Endothelial cell of hepatic sinusoid (primary cell): ENCODE measurements at regions not wholly inside any gene's neighbourhood (a gene's known extent, or its start where the extent isn't known, plus 50 kb on each side); places are given as distances from the start of the nearest gene placed in this dataset.

Experiments used
- in situ Hi-C: cut with HindIII; loops from 2 replicates; pipeline ENCODE4 v1.10.0; 2017; ENCODE audit warnings: low sequenced_read_pairs

GRCh38 chr2:66929632-66930338, 467.3 kb upstream of the ETAA1 start:
- in situ Hi-C loops = no loop called here

GRCh38 chr2:66930339-66931220, 466.6 kb upstream of the ETAA1 start:
- in situ Hi-C loops = no loop called here

- in situ Hi-C loops = no loop called here
These were observed 458.6 kb upstream of the ETAA1 start for GRCh38 chr2:66938471-66938967.

GRCh38 chr2:66940080-66940479, 457.1 kb upstream of the ETAA1 start:
- in situ Hi-C loops = no loop called here

- in situ Hi-C loops = no loop called here
These were observed 448.9 kb upstream of the ETAA1 start for GRCh38 chr2:66948234-66948633.

- in situ Hi-C loops = loop anchor here (5.0 kb wide), 1 partner anchor 35 kb away; no protein-coding TSS in a partner anchor
These were observed 439.9 kb upstream of the ETAA1 start for GRCh38 chr2:66957198-66957597.

GRCh38 chr2:66957677-66958076, 439.5 kb upstream of the ETAA1 start:
- in situ Hi-C loops = loop anchor here (5.0 kb wide), 1 partner anchor 35 kb away; no protein-coding TSS in a partner anchor

- in situ Hi-C loops = no loop called here
These were observed 437.0 kb upstream of the ETAA1 start for GRCh38 chr2:66960161-66960560.

GRCh38 chr2:66962716-66963115, 434.4 kb upstream of the ETAA1 start:
- in situ Hi-C loops = no loop called here

- in situ Hi-C loops = no loop called here
These were observed 430.5 kb upstream of the ETAA1 start for GRCh38 chr2:66966631-66967030.

- in situ Hi-C loops = no loop called here
These were observed 428.2 kb upstream of the ETAA1 start for GRCh38 chr2:66968946-66969345.

- in situ Hi-C loops = no loop called here
These were observed 416.1 kb upstream of the ETAA1 start for GRCh38 chr2:66981074-66981473.

GRCh38 chr2:66982766-66983165, 414.4 kb upstream of the ETAA1 start:
- in situ Hi-C loops = no loop called here

GRCh38 chr2:66984864-66985263, 412.3 kb upstream of the ETAA1 start:
- in situ Hi-C loops = no loop called here

GRCh38 chr2:66985906-66986305, 411.2 kb upstream of the ETAA1 start:
- in situ Hi-C loops = no loop called here

GRCh38 chr2:66987733-66988132, 409.4 kb upstream of the ETAA1 start:
- in situ Hi-C loops = no loop called here

GRCh38 chr2:66994654-66995053, 402.5 kb upstream of the ETAA1 start:
- in situ Hi-C loops = loop anchor here (5.0 kb wide), 1 partner anchor 37 kb away; no protein-coding TSS in a partner anchor

GRCh38 chr2:66995636-66996035, 401.5 kb upstream of the ETAA1 start:
- in situ Hi-C loops = no loop called here

GRCh38 chr2:67002618-67003371, 394.3 kb upstream of the ETAA1 start:
- in situ Hi-C loops = no loop called here

GRCh38 chr2:67006373-67006960, 390.7 kb upstream of the ETAA1 start:
- in situ Hi-C loops = no loop called here

- in situ Hi-C loops = no loop called here
These were observed 389.0 kb upstream of the ETAA1 start for GRCh38 chr2:67008155-67008554.
